NT2/D1 (cell line): ENCODE measurements at regions not wholly inside any gene's neighbourhood (a gene's known extent, or its start where the extent isn't known, plus 50 kb on each side); places are given as distances from the start of the nearest gene placed in this dataset.
A peak's percentile ranks its signal among the peaks of the same experiment; 100 is the strongest.
"Not testable (repeated sequence)": the region's sequence is repeated elsewhere in the genome, so short reads cannot be mapped to it uniquely, and the experiment has no call there.

Experiments used
- DNase-seq: peaks from one replicate; pipeline ENCODE4 v3.0.0-alpha.2; 2011; ENCODE audit warnings: low read depth, low spot score
- H3K27me3 ChIP-seq: 2 replicates; pipeline ENCODE4 v1.6.0; 2011; ENCODE audit warnings: mild to moderate bottlenecking; ENCODE audit not compliant: insufficient read length, insufficient read depth
- H3K36me3 ChIP-seq: 2 replicates; pipeline ENCODE4 v1.6.1; 2011; ENCODE audit warnings: mild to moderate bottlenecking, low read length, mixed read lengths; ENCODE audit not compliant: insufficient read depth, insufficient read length
- H3K4me1 ChIP-seq: 2 replicates; pipeline ENCODE4 v1.5.1; 2011; ENCODE audit not compliant: insufficient read depth, insufficient read length
- H3K4me3 ChIP-seq: 2 replicates; pipeline ENCODE4 v1.5.1; 2011; ENCODE audit warnings: low read depth; ENCODE audit not compliant: insufficient read length
- H3K9ac ChIP-seq: 2 replicates; pipeline ENCODE4 v1.6.0; 2011; ENCODE audit warnings: low read depth; ENCODE audit not compliant: insufficient read length
- H3K9me3 ChIP-seq: 2 replicates; pipeline ENCODE4 v1.5.1; 2011; ENCODE audit warnings: mild to moderate bottlenecking, low read length; ENCODE audit not compliant: insufficient read depth
- SUZ12 ChIP-seq: IDR thresholded peaks from 2 replicates; pipeline ENCODE4 v1.6.1; 2011; ENCODE audit not compliant: insufficient read length, insufficient read depth; ENCODE audit errors: extremely low read depth
- YY1 ChIP-seq: IDR thresholded peaks from 2 replicates; pipeline ENCODE4 v1.6.1; 2011; ENCODE audit not compliant: insufficient read length, insufficient read depth
- ZNF274 ChIP-seq: IDR thresholded peaks from 2 replicates; pipeline ENCODE4 v1.6.1; 2011; ENCODE audit warnings: mild to moderate bottlenecking, low read depth, low read length

DNA sequence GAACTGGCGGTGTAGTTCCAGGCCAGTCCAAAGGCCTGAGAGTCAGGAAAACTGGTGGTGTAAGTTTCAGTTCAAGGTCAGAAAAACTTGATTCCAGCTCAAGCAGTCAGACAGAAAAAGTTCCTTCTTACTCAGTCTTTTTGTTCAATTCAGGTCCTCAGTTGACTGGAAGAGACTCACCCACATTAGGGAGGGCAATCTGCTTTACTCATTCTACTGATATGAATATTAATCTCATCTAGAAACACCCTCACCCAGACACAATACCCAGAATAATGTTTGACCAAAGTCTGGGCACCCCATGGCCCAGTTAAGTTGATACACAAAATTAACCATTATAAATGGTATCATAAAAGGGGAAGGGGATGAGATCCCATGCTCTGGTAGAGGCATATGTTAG is 50.1 kb upstream of the LTA4H start:
- H3K27me3 ChIP-seq: no peaks in the 10 kb centered on the region
- no peak for DNase-seq
- TF ChIP-seq YY1: no peak
- TF ChIP-seq SUZ12: no peak
- TF ChIP-seq ZNF274: no peak
- no peak overlapping the region for H3K9ac ChIP-seq
- H3K36me3 ChIP-seq: no peaks in the 10 kb centered on the region
- H3K4me1 ChIP-seq: no peaks in the 10 kb centered on the region
- no peak overlapping the region for H3K4me3 ChIP-seq
- H3K9me3 ChIP-seq: peaks cover 18% of the 10 kb centered on the region; the same call in 1 of the 2 replicates

DNA sequence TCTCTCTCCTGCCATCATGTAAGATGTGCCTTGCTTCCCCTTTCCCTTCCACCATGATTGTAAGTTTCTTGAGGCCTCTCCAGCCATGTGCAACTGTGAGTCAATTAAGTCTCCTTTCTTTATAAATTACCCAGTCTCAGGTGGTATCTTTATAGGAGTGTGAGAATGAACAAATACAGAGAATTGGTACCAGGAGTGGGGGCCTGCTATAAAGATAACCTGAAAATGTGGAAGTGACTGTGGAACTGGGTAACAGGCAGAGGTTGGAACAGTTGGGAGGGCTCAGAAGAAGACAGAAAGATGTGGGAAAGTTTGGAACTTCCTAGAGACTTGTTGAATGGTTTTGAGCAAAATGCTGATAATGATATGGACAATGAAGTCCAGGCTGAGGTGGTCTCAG is 50.8 kb upstream of the LTA4H start:
- peaks cover 23% of the 10 kb centered on the region for H3K9me3 ChIP-seq
- not testable (repeated sequence) for H3K4me1 ChIP-seq, H3K9ac ChIP-seq, DNase-seq, H3K36me3 ChIP-seq, H3K27me3 ChIP-seq, H3K4me3 ChIP-seq

- Histone ChIP-seq H3K36me3 (no peaks in the 10 kb centered on the region), H3K4me1 (peaks cover 3% of the 10 kb centered on the region), H3K9me3 (peaks cover 39% of the 10 kb centered on the region), H3K9ac (no peak overlapping the region), H3K27me3 (no peaks in the 10 kb centered on the region), H3K4me3 (no peak overlapping the region)
- DNase-seq: no peak
- TF ChIP-seq SUZ12 (no peak), ZNF274 (no peak), YY1 (no peak)
Observed at GRCh38 chr12:96091833-96092232, 56.4 kb upstream of the LTA4H start.

- H3K9me3 ChIP-seq: peaks cover 22% of the 10 kb centered on the region
- TF ChIP-seq ZNF274 (no peak), SUZ12 (no peak), YY1 (no peak)
- DNase-seq: no peak
- H3K36me3 ChIP-seq: no peaks in the 10 kb centered on the region
- H3K4me3 ChIP-seq: no peak overlapping the region
- H3K9ac ChIP-seq: no peak overlapping the region
- no peaks in the 10 kb centered on the region for H3K27me3 ChIP-seq
- H3K4me1 ChIP-seq: peaks cover 3% of the 10 kb centered on the region
Observed at GRCh38 chr12:96093543-96094196, 58.3 kb upstream of the LTA4H start.

- Histone ChIP-seq H3K9me3 (peaks cover 21% of the 10 kb centered on the region), H3K4me1 (peaks cover 3% of the 10 kb centered on the region), H3K36me3 (no peaks in the 10 kb centered on the region), H3K27me3 (no peaks in the 10 kb centered on the region), H3K9ac (no peak overlapping the region), H3K4me3 (no peak overlapping the region)
- peak; percentile 58 for DNase-seq
- TF ChIP-seq SUZ12 (no peak), ZNF274 (no peak), YY1 (no peak)
Observed at GRCh38 chr12:96094201-96094600, 58.8 kb upstream of the LTA4H start.

- Histone ChIP-seq H3K4me3 (no peak overlapping the region), H3K9me3 (no peaks in the 10 kb centered on the region), H3K27me3 (no peaks in the 10 kb centered on the region), H3K9ac (no peak overlapping the region), H3K4me1 (peaks cover under 1% of the 10 kb centered on the region), H3K36me3 (no peaks in the 10 kb centered on the region)
- TF ChIP-seq SUZ12 (no peak), ZNF274 (no peak), YY1 (no peak)
- no peak for DNase-seq
Observed at GRCh38 chr12:96098631-96099030, 63.2 kb upstream of the LTA4H start.

DNA sequence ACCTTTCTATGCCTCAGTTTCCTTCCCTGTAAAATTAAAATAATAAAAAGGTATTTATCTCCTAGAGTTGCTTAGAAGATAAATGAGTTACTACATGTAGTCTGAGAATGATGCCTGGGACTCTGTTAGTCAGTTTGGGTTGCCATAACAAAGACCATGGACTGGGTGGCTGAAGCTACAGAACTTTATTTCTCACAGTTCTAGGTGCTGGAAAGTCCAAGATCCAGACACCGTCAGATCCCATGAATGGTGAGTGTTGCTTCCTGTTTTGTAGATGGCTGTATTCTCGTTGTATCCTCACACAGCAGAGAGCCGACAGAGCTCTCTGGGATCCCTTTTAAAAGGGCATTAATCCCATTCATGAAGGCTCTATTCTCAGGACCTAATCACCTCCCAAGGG is 64.0 kb upstream of the LTA4H start:
- TF ChIP-seq SUZ12: no peak
- no peak for TF ChIP-seq ZNF274
- TF ChIP-seq YY1: no peak
- Histone ChIP-seq H3K4me3 (no peak overlapping the region), H3K9me3 (no peaks in the 10 kb centered on the region), H3K27me3 (no peaks in the 10 kb centered on the region), H3K36me3 (no peaks in the 10 kb centered on the region), H3K4me1 (no peaks in the 10 kb centered on the region), H3K9ac (no peak overlapping the region)
- DNase-seq: no peak

GRCh38 chr12:96099986-96100385 is 64.6 kb upstream of the LTA4H start:
- DNase-seq: no peak
- Histone ChIP-seq H3K4me3 (no peak overlapping the region), H3K36me3 (no peaks in the 10 kb centered on the region), H3K9ac (no peak overlapping the region), H3K9me3 (no peaks in the 10 kb centered on the region), H3K4me1 (no peaks in the 10 kb centered on the region), H3K27me3 (no peaks in the 10 kb centered on the region)
- TF ChIP-seq ZNF274 (no peak), SUZ12 (no peak), YY1 (no peak)
